Mesothelial cell of epicardium (in vitro differentiated cells): ENCODE measurements at regions not wholly inside any gene's neighbourhood (a gene's known extent, or its start where the extent isn't known, plus 50 kb on each side); places are given as distances from the start of the nearest gene placed in this dataset.

Source experiments
- DNase-seq, 2 experiments: peaks; one replicate each; pipeline ENCODE4 v3.0.0; 2021; ENCODE audit warnings: low spot score in 2 of 2; ENCODE audit not compliant: unreplicated experiment in 2 of 2
- H3K27ac Mint-ChIP-seq: 2 replicates; pipeline ENCODE4 v1.8.0; 2021; ENCODE audit warnings: mixed read lengths
- H3K27me3 Mint-ChIP-seq: 2 replicates; pipeline ENCODE4 v1.8.0; 2021; ENCODE audit warnings: low read depth, mixed read lengths
- H3K36me3 Mint-ChIP-seq: 2 replicates; pipeline ENCODE4 v1.8.0; 2021; ENCODE audit warnings: mixed read lengths
- H3K4me1 Mint-ChIP-seq: 2 replicates; pipeline ENCODE4 v1.8.0; 2021; ENCODE audit warnings: mixed read lengths
- H3K4me3 Mint-ChIP-seq: 2 replicates; pipeline ENCODE4 v1.8.0; 2021; ENCODE audit warnings: mild to moderate bottlenecking, moderate library complexity, mixed read lengths
- H3K9me3 Mint-ChIP-seq: 2 replicates; pipeline ENCODE4 v1.8.0; 2021; ENCODE audit warnings: mixed read lengths
- TF ChIP-seq, protein P1 (sequence below): fragments of 200-600 bp; sonication (generic); IDR thresholded peaks from one replicate; pipeline ENCODE4 v1.5.0; 2021; ENCODE audit warnings: antibody characterized with exemption; ENCODE audit not compliant: unreplicated experiment

DNA sequence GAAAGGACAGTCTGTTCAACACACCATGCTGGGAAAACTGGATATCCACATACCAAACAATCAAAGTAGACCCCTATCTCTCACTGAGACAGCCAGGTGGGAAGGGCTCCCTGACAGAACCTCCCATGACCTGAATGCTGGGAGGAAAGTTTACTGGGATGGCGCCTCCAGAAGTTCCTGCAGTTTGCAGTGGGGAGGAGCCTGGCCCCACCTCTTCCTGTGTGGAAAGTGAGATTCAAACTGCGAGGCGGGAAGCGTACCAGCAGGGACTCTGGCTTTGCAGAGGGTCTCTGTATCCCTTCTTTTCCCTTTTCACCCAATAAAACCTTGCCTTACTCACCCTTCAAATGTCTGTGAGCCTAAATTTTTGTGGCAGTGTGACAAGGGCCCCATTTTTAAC is 190.7 kb downstream of the HHIPL2 start:
- peaks cover 16% of the 10 kb centered on the region for H3K9me3 Mint-ChIP-seq
- no peak overlapping the region for H3K27ac Mint-ChIP-seq
- TF ChIP-seq, protein P1, sequence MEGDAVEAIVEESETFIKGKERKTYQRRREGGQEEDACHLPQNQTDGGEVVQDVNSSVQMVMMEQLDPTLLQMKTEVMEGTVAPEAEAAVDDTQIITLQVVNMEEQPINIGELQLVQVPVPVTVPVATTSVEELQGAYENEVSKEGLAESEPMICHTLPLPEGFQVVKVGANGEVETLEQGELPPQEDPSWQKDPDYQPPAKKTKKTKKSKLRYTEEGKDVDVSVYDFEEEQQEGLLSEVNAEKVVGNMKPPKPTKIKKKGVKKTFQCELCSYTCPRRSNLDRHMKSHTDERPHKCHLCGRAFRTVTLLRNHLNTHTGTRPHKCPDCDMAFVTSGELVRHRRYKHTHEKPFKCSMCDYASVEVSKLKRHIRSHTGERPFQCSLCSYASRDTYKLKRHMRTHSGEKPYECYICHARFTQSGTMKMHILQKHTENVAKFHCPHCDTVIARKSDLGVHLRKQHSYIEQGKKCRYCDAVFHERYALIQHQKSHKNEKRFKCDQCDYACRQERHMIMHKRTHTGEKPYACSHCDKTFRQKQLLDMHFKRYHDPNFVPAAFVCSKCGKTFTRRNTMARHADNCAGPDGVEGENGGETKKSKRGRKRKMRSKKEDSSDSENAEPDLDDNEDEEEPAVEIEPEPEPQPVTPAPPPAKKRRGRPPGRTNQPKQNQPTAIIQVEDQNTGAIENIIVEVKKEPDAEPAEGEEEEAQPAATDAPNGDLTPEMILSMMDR: no peak
- no peaks in the 10 kb centered on the region for H3K36me3 Mint-ChIP-seq
- H3K27me3 Mint-ChIP-seq: peaks cover 5% of the 10 kb centered on the region
- H3K4me3 Mint-ChIP-seq: no peak overlapping the region
- H3K4me1 Mint-ChIP-seq: no peaks in the 10 kb centered on the region
- no peak for DNase-seq

DNA sequence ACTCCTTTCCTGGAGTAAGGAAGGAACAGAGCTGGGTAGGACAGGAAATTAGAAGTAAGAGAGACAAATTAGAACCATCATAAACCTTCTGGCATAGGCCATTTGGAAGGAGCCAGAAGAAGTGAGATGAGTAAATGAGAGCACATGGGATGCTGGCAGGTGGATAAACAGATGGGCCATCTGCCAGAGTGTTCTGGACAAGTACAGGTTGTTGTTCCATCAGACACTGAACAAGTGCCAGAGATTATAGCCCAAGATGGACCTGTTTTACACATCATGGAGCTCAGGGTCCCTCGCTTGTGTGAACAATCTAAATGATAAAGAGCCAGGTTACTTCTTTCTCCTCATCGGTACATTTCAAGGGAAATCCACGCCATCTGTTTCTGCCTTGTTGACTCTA is 200.3 kb downstream of the HHIPL2 start:
- no peaks in the 10 kb centered on the region for H3K9me3 Mint-ChIP-seq
- no peak overlapping the region for H3K27ac Mint-ChIP-seq
- TF ChIP-seq, protein P1: no peak
- DNase-seq: no peak
- H3K27me3 Mint-ChIP-seq: peaks cover 42% of the 10 kb centered on the region
- H3K4me1 Mint-ChIP-seq: no peaks in the 10 kb centered on the region
- H3K36me3 Mint-ChIP-seq: no peaks in the 10 kb centered on the region
- H3K4me3 Mint-ChIP-seq: no peak overlapping the region

DNA sequence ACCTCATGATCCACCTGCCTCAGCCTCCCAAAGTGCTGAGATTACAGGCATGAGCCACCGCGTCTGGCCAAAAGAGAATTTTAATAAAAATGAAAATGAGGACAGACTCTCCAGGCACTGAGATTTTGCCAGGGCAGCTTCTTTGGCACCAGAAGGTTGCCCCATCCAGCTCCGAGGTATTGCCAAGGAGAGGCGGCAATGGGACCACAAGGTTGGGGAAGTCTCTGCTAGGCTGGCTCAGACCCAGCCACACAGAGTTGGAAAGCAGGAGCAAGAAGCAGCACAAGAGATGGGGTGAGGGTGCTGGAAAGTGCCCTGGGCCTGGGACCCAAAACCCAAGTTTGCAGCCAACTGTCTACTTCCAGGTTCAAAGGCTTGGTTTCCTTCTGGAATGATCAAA is 200.9 kb downstream of the HHIPL2 start:
- DNase-seq: no peak
- no peak overlapping the region for H3K27ac Mint-ChIP-seq
- H3K9me3 Mint-ChIP-seq: no peaks in the 10 kb centered on the region
- H3K4me1 Mint-ChIP-seq: no peaks in the 10 kb centered on the region
- TF ChIP-seq, protein P1: no peak
- H3K27me3 Mint-ChIP-seq: peaks cover 42% of the 10 kb centered on the region
- no peak overlapping the region for H3K4me3 Mint-ChIP-seq
- no peaks in the 10 kb centered on the region for H3K36me3 Mint-ChIP-seq

DNA sequence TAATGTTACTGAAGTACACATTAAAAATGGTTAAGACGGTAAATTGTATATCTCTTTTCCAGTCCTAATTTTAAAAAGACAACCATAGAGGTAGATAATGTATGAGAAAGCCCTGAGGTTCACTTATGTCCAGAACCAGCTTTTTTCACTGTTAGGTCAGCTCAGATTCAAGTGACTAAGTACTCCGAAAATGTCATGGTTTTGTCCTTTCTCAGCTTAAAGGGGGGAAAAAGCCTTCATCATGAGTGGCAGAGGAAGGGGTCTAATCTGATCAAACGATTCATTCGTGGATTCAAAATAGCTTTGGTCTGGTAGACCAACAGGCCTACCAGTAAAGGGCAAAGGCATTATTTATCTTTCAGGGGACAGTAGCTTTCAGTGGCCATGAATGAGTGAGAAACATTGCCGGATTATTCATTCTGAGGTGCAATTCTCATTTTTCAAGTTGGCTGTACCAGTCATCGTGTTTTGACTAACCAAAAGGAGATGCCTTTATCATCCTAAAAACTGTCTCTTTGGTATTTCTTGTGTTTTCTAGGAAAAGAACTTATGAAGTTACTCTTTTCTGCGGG is 208.4 kb downstream of the HHIPL2 start:
- DNase-seq: no peak
- Mint-ChIP-seq H3K9me3 (no peaks in the 10 kb centered on the region), H3K4me1 (no peaks in the 10 kb centered on the region), H3K27me3 (peaks cover 13% of the 10 kb centered on the region), H3K4me3 (no peak overlapping the region), H3K27ac (no peak overlapping the region), H3K36me3 (no peaks in the 10 kb centered on the region)
- TF ChIP-seq, protein P1: no peak

DNA sequence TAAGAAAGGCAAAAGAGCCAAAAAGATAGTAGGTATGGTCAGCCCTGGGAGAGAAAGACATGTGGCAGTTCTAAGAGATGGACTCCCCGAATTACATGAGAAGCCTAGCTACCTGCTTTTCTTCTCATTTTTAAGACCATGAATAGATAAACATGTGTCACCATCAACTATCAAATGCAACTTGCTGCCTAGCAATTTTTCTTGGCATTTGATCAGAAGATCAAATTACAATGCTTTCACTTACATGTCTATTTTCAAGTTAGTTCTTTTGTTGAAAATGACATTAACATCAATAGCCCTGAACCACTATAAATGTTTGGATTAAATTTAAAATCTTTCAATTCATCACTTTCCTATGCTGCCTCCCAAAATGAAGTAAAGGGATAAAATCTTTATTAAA is 212.3 kb downstream of the HHIPL2 start:
- Mint-ChIP-seq H3K9me3 (no peaks in the 10 kb centered on the region), H3K27ac (no peak overlapping the region), H3K27me3 (peaks cover 10% of the 10 kb centered on the region), H3K4me1 (no peaks in the 10 kb centered on the region), H3K36me3 (no peaks in the 10 kb centered on the region), H3K4me3 (no peak overlapping the region)
- DNase-seq: no peak
- TF ChIP-seq, protein P1: no peak
